Fibroblast of lung (primary cell): ENCODE measurements at regions not wholly inside any gene's neighbourhood (a gene's known extent, or its start where the extent isn't known, plus 50 kb on each side); places are given as distances from the start of the nearest gene placed in this dataset.

Experiments
- DNase-seq, 2 donors: peaks; one replicate each; pipeline versions ENCODE4 v3.0.0 to v3.0.0-alpha.2; 2010; ENCODE audit warnings: low read depth in 2 of 2
- H2AFZ ChIP-seq: 2 replicates; pipeline ENCODE4 v1.5.1; 2012; ENCODE audit warnings: low read length, control low read depth, inconsistent platforms
- H3K27ac ChIP-seq: 2 replicates; pipeline ENCODE4 v1.5.1; 2011; ENCODE audit warnings: low read length, control low read depth; ENCODE audit not compliant: insufficient read depth
- H3K27me3 ChIP-seq: 2 replicates; pipeline ENCODE4 v1.5.1; 2011; ENCODE audit warnings: mild to moderate bottlenecking, low read length; ENCODE audit not compliant: control insufficient read depth, insufficient read depth
- H3K36me3 ChIP-seq: 2 replicates; pipeline ENCODE4 v1.5.1; 2011; ENCODE audit warnings: low read length; ENCODE audit not compliant: control insufficient read depth, insufficient read depth
- H3K4me1 ChIP-seq: 2 replicates; pipeline ENCODE4 v1.5.1; 2011; ENCODE audit warnings: low read length; ENCODE audit not compliant: control insufficient read depth, insufficient read depth; ENCODE audit errors: extremely low read depth
- H3K4me2 ChIP-seq: 2 replicates; pipeline ENCODE4 v1.5.1; 2011; ENCODE audit warnings: low read length, control low read depth; ENCODE audit not compliant: insufficient read depth; ENCODE audit errors: extremely low read depth
- H3K4me3 ChIP-seq, 4 experiments: fragments of 200-600 bp in 1 of 4; sonication (generic) in 1 of 4; replicated peaks in 1 of 4; 2 replicates each; pipeline ENCODE4 v1.5.1; 2011 to 2016; ENCODE audit warnings: low read length in 4 of 4, low read depth in 3 of 4, mild to moderate bottlenecking in 3 of 4, control low read depth in 2 of 4, inconsistent platforms in 1 of 4, mixed read lengths in 1 of 4; ENCODE audit not compliant: insufficient read depth in 1 of 4; ENCODE audit errors: control extremely low read depth in 1 of 4
- H3K79me2 ChIP-seq: 2 replicates; pipeline ENCODE4 v1.5.1; 2012; ENCODE audit warnings: mild to moderate bottlenecking, low read length, inconsistent platforms; ENCODE audit not compliant: control insufficient read depth, insufficient read depth
- H3K9ac ChIP-seq: 2 replicates; pipeline ENCODE4 v1.5.1; 2011; ENCODE audit warnings: mild to moderate bottlenecking, low read length, control low read depth; ENCODE audit not compliant: insufficient read depth
- H3K9me3 ChIP-seq: 2 replicates; pipeline ENCODE4 v1.5.1; 2012; ENCODE audit warnings: low read depth, low read length; ENCODE audit not compliant: control insufficient read depth, insufficient read depth
- H4K20me1 ChIP-seq: 2 replicates; pipeline ENCODE4 v1.5.1; 2011; ENCODE audit warnings: low read length; ENCODE audit not compliant: control insufficient read depth, insufficient read depth; ENCODE audit errors: extremely low read depth
- EZH2 ChIP-seq: IDR thresholded peaks from 2 replicates; pipeline ENCODE4 v1.5.1; 2012; ENCODE audit warnings: low read length, control low read depth, mild to moderate bottlenecking; ENCODE audit errors: missing control alignments
- TF ChIP-seq, protein P1 (sequence below), 2 donors: IDR thresholded peaks in 1 of 2; conservative IDR thresholded peaks in 1 of 2; 1 replicate in 1 of 2; 2 replicates in 1 of 2; pipeline ENCODE4 v1.5.1; 2011 to 2012; ENCODE audit warnings: low read length in 2 of 2, control low read depth in 1 of 2, inconsistent platforms in 1 of 2, low read depth in 1 of 2, mild to moderate bottlenecking in 1 of 2

DNA sequence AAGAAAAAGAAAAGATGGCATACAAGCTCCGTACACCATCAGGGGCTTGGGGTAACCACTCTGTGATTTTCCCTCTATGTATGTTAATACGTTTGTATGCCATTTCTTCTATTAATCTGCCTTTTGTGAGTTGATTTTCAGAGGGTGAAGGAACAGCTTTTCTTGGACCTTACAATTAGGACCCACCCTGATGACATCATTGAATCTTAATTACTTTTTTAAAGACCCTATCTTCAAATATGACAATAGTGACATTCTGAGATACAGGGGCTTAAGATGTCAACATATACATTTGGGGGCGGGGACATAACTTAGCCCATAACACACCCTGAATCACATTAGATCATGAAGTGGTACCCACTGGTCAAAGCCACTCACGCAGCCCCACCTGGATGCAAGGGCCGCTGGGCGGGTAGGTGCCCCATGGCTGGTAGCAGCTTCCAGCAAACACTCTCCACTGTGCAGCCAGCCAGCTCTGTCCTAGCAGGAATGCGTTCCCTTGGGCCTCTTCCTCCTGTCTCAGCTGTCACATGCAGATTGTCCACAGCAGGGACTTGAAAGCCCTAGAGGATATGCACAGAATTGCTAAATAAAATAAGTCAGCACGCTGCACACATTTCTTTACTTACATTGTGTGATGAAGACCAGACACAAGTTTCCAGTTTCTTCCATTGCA is 74.5 kb downstream of the FOXF2 start:
- no peak overlapping the region for H2AFZ ChIP-seq
- no peaks in the 10 kb centered on the region for H3K79me2 ChIP-seq
- no peak overlapping the region for H3K4me3 ChIP-seq
- DNase-seq = no peak
- TF ChIP-seq, protein P1, sequence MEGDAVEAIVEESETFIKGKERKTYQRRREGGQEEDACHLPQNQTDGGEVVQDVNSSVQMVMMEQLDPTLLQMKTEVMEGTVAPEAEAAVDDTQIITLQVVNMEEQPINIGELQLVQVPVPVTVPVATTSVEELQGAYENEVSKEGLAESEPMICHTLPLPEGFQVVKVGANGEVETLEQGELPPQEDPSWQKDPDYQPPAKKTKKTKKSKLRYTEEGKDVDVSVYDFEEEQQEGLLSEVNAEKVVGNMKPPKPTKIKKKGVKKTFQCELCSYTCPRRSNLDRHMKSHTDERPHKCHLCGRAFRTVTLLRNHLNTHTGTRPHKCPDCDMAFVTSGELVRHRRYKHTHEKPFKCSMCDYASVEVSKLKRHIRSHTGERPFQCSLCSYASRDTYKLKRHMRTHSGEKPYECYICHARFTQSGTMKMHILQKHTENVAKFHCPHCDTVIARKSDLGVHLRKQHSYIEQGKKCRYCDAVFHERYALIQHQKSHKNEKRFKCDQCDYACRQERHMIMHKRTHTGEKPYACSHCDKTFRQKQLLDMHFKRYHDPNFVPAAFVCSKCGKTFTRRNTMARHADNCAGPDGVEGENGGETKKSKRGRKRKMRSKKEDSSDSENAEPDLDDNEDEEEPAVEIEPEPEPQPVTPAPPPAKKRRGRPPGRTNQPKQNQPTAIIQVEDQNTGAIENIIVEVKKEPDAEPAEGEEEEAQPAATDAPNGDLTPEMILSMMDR (conservative IDR thresholded peaks at IDR 0.05 in 1 of 2, IDR thresholded peaks at IDR 0.05 in 1 of 2; ENCODE audit: low read depth in 1 of 2, low read length in 2 of 2) = no peak
- no peak for TF ChIP-seq EZH2
- no peak overlapping the region for H3K4me2 ChIP-seq
- H3K4me1 ChIP-seq = no peaks in the 10 kb centered on the region
- no peak overlapping the region for H3K27ac ChIP-seq
- no peaks in the 10 kb centered on the region for H4K20me1 ChIP-seq
- no peaks in the 10 kb centered on the region for H3K9me3 ChIP-seq
- H3K36me3 ChIP-seq = no peaks in the 10 kb centered on the region
- H3K9ac ChIP-seq = no peak overlapping the region
- no peaks in the 10 kb centered on the region for H3K27me3 ChIP-seq

DNA sequence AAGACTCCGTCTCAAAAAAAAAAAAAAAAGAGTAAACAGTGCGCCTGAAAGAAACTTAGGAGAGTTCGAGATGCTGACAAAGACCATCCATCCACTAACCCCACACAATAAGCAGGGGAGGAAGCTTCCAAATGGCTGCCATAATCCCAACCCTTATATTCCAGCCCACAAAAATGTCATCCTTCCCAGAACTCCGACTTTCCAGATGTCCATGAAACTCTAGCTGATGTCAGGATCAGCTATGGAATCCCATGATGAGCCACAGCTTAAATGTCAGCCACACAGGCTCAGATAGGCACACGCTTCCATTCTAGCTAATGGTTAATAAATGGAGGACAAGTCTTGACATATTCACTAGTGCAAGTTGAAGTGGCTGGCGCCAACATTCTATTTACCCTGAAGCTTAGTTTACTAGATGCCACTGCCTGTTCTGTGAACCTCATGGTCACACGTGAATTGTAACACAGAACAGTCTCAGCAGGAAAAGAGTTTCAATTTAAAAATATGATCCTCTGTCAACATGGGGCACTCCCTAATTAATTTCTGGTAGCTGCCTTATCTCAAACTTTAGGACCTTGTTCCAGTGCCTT is 75.5 kb downstream of the FOXF2 start:
- no peak overlapping the region for H3K9ac ChIP-seq
- H3K27me3 ChIP-seq = no peaks in the 10 kb centered on the region
- H3K4me1 ChIP-seq = no peaks in the 10 kb centered on the region
- no peaks in the 10 kb centered on the region for H4K20me1 ChIP-seq
- no peak for DNase-seq
- no peaks in the 10 kb centered on the region for H3K36me3 ChIP-seq
- H3K27ac ChIP-seq = no peak overlapping the region
- TF ChIP-seq, protein P1 (conservative IDR thresholded peaks at IDR 0.05 in 1 of 2, IDR thresholded peaks at IDR 0.05 in 1 of 2; ENCODE audit: low read depth in 1 of 2, low read length in 2 of 2) = no peak
- TF ChIP-seq EZH2 = no peak
- H3K79me2 ChIP-seq = no peaks in the 10 kb centered on the region
- H3K4me2 ChIP-seq = no peak overlapping the region
- H3K9me3 ChIP-seq = no peaks in the 10 kb centered on the region
- H2AFZ ChIP-seq = no peak overlapping the region
- no peak overlapping the region for H3K4me3 ChIP-seq

DNA sequence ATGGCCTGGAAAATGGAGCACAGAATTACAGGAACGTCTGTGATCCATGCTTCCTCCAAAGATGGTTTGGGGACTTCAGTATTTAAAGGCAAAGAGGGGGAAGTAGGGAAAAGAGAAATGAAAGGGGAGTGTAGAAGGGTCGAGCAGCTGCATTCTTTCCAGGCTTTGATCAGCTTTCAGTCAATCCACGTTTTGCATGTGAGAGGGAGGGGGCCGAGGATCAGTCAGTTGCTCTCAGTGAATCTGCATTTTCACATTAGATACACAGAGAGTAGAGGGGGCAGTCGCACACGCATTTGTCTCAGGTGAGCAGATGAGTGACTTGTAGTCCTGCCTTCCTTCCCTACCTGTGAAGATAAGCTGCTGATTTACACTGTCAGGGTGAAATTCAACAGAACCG is 78.8 kb downstream of the FOXF2 start:
- Histone ChIP-seq H3K27me3 (no peaks in the 10 kb centered on the region), H3K79me2 (no peaks in the 10 kb centered on the region), H4K20me1 (no peaks in the 10 kb centered on the region), H3K9ac (no peak overlapping the region), H3K36me3 (no peaks in the 10 kb centered on the region), H3K27ac (no peak overlapping the region), H2AFZ (no peak overlapping the region), H3K4me3 (no peak overlapping the region), H3K4me2 (no peak overlapping the region), H3K9me3 (no peaks in the 10 kb centered on the region), H3K4me1 (no peaks in the 10 kb centered on the region)
- TF ChIP-seq EZH2 = no peak
- TF ChIP-seq, protein P1 (conservative IDR thresholded peaks at IDR 0.05 in 1 of 2, IDR thresholded peaks at IDR 0.05 in 1 of 2; ENCODE audit: low read depth in 1 of 2, low read length in 2 of 2) = no peak
- DNase-seq = no peak
